GM19468 (cell line): ENCODE measurements at regions not wholly inside any gene's neighbourhood (a gene's known extent, or its start where the extent isn't known, plus 50 kb on each side); places are given as distances from the start of the nearest gene placed in this dataset.
A peak's percentile ranks its signal among the peaks of the same experiment; 100 is the strongest.

ENCODE experiments used
- ATAC-seq: cut with Tn5 transposase; IDR thresholded peaks from one replicate; pipeline ENCODE4 v1.9.1; 2021; ENCODE audit warnings: mild to moderate bottlenecking, moderate library complexity, moderate number of reproducible peaks; ENCODE audit not compliant: unreplicated experiment; ENCODE audit errors: extremely low read depth

DNA sequence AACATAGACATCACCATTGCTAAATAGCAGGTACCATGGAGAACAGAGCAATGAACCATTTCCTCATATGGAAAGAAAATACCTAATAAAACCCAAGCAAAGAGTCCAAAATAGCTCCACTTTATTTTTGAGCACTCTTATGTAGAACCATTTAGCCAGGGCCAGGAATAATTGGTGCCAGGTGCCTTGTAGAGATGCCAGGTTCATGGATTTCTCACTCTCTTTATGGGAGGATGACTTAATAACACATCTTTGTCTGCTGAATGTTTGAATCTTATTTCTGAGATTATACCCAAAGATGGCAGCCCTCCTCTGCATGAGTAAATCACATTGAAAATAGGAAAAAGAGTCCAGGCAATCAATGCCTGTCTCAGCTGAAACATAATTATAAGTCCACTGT, 212.3 kb upstream of the SFRP2 start:
- no peak for ATAC-seq

DNA sequence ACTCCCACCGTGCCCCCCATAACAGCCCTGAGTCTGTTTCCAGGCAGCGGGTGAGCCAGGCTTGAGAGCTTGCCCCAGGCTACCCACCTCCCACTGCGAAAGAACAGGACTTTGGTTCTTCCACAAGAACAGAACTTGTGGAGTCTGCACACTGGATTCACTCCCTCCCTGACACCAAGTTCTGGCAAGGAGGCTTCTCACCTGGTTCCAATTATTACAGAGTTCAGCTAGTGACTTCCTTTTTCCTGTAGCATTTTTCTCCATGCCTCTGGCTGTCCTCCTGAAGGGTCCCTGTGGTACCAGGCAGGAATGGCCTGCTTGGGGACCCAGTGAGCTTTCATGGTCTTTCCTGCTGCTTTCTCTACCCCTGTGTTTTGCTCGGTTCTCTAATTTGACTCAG, 208.6 kb upstream of the SFRP2 start:
- ATAC-seq = no peak

DNA sequence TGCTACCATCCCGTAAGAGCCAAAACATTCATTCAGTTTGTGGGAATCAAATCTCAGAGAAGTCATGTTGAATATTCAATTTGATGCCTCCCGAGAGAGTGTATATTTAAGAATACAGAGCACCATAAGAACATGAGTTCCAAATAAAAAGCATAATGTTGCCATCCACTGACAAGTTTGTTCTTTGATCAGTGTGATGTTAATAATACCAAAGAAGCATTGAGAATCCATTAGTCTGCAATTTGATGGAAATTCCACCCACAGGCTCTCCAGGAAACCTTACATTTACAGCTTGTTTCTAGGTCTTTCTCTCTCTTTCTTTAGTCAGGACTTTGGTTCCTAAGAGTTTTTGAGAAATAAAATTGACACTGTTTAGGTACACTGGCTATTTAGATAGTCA, 200.6 kb upstream of the SFRP2 start:
- no peak for ATAC-seq

DNA sequence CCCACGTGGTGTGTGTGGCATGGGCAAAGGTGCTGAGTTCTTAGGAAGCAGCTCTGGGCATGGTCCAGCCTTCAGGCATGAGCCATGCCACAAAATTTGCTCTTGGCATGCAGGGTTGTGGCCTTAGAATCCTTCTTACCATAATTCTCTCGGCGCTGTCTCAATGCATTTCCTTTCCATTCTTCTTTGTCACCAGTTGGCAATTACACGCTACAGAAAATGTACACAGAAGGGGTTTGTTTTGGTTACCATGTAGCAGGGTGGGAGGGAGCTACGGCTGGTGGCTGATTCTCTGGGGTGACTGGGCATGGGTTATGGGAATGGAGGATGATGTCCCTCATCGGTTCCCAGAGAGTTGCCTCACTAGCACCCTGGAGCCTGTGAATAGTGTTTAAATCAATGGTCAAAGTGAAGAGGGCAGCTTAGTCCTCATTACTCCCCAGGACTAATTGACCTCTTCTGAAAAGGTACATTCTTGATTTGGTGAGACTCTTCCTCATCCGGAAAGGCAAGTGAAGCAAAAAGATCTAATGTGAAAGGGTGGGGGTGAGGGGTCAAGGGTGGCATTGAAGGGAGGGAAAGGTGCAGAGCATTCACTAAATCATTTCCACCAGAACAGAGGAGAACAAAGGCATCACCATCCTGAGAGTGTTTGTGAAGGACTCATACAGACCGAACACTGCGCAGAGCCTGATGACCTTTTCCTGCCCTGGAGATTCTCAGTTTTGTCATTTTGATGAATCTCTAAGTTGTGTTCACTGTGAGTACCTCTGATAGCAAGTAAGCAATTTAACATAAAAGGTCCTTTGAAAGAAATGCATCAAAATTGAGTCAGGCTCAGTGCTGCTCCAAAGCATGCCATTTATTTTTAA, 199.8 kb upstream of the SFRP2 start:
- no peak for ATAC-seq

DNA sequence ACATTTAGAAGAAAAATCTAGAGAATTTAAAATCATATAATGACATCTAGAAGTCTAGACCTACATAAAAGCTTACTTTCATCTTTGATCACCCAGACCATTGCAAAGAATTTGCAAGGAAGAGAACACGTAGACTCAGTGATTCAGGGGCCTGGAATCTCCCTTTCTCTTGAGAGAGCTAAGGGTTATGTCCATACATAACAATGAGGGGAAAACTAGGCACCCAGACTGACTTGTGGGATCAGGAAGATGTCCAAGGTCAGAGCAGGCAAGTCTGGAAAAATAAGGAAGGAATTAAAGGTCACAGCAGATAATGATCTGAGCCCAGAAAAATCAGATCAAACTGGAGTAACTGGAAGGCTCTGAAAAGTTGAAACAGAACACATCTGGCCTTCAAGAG, 198.4 kb upstream of the SFRP2 start:
- no peak for ATAC-seq

DNA sequence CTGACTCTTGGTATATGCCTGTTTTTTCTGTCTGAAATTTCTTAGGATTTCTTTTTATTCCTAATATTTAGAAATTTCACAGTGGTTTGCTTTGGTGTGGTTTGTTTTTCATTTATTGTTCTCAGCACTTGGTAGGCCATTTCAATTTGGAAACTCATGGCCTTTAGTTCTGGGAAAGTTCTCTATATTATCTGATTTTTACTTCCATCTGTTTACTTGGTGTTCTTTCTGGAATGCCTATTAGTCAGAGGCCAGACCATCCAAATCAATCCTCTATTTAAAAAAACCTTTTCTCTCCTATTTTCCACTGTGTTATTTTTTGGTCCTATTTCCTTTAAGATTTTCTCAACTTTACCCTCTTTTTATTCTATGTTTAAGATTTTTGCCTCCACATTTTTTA, 188.1 kb upstream of the SFRP2 start:
- no peak for ATAC-seq

DNA sequence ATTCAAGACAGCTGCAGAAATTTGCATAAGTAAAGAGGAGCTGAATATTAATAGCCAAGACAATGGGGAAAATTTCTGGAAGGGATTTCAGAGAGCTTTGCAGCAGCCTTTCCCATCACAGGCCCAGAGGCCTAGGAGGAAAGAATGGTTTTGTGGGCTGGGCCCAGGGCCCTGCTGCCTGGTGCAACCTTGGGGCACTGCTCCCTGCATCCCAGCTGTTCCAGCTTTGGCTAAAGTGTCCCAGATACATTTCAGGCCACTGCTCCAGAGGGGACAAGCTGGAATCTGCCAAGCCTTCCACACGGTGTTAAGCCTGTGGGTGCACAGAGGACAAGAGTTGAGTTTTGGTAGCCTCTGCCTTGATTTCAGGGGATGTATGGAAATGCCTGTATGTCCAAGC, 185.6 kb upstream of the SFRP2 start:
- ATAC-seq = no peak

DNA sequence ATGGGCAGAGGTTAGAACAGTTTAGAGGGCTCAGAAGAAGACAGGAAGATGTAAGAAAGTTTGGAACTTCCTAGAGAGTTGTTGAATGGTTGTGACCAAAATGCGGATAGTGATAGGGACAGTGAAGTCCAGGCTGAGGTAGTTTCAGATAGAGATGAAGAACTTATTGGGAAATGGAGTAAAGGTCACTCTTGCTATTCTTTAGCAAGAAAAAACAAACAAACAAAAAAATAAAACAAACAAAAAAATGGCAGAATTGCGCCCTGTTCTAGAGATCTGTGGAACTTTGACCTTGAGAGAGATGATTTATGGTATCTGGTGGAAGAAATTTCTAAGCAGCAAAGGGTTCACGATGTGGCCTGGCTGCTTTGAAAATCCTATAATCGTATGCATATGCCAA, 185.1 kb upstream of the SFRP2 start:
- ATAC-seq = no peak

DNA sequence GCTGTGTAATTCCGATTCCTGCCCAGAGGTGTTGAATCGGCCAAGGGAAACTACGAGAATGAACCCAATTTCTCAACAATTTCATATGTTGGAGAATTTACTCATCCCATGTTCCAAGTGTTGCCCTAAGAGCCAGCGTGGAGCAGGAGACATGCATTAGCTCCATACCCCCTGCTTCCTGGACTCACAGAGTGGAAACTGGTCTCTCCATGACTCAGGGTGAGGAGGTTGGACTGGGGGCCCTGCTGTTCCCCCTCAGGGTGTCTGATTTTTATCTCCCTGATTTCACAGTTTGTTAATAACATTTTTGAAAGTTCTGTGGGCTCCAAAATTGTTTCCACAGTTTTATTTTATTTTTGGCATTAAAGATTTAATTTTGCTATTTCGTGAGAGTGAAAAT, 183.0 kb upstream of the SFRP2 start:
- ATAC-seq = no peak

DNA sequence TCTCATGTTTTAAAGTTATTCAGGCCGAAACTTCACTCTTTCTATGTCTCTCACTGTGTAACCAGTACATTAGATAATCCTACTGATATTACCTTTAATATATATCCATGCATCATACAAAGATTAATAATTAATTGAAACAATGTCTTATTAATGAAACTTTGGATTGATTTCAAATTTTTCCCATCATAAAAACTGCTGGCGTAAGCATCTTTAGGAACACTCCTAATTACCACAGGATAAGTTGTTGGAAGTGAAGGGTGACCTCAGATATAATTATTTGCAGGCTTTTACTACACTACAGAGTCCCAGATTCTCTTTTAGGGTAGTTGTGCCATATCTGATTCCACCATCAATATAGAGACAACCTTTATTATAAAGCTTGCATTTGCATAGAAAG, 181.3 kb upstream of the SFRP2 start:
- ATAC-seq = no peak

DNA sequence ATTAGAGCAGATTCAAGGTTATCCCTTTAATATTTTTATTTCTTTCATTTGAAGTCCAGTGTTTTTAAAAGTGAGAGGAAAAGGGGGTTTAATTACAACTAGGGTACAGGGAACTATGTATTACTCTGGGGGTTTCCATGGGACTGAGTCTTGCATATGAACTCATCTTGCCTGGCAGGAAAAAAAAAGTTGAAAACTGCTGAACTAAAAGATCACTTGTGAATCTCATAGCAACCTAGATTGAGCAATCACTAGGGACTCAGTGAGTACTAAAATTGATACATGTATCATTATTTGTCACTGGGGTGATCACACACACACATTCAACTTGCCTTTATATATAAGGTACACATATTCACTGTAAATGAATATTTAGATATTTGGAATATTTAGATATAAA, 180.7 kb upstream of the SFRP2 start:
- no peak for ATAC-seq

DNA sequence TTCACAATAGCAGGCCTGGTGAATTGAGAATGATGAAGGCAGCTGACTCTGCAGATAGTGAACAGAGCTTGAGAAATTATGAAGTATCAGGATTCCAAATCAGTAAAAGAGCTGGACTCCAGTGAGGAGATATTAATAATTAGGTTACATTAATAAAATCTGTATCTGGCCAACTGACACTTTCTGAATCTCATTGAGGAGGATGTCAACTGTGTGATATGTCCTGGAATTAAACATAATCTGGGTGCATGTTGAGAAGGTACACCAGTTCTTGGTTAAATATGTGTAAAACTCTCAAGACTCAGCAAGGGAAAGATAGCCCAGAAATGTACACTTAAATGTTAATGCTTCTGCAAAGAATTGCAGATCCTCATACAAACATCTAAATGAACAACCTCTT, 177.8 kb upstream of the SFRP2 start:
- no peak for ATAC-seq

DNA sequence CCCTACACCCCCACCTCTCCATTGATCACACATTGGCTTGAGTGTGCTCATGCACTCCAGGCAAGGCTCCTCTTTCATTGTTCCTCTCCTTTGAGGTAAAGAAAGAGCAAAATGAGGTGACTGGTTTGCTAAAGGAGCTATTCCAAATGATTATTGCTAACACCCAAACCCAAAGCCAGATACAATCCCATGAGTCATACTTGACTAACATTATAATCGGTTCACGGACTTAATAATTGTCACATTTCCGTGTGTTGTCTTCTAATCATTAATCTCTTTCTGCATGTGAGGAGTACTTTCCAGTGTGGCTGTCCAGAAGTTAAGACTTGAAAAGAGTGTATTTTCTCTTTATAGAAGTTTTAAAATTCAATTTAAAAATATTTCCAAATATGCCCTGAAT, 174.3 kb upstream of the SFRP2 start:
- ATAC-seq = no peak

DNA sequence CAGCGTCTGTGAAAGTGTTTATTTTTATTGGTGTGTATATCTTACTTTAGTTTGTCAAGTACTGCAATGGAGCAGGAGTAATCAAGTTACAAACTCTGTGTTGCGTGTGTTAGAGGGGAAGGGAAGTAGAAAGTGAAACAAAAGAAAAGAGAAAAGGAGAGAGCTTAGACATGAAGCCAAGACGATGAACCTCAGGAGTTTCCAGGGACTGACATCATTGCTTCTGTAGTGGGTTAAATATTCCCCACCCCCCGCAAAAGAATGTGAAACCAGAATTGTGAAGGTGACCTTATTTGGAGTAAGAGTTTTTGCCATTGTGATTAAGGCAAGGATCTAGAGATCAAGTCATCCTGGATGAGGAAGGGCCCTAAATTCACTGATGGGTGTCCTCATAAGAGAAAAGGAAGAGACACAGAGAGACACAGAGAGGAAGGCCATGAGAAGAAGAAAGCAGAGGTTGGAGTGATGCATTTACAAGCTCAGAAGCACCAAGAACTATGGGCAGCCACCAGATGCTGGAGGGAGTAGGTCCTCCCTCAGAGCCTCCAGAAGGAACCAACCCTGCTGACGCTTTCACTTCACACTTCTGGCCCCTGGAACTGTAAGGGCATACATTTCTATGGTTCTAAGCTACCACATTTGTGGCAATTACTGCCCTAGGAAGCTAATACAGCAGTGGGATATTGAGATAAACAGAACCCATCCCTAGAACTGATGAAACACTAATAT, 173.6 kb upstream of the SFRP2 start:
- peak; percentile 76 for ATAC-seq

DNA sequence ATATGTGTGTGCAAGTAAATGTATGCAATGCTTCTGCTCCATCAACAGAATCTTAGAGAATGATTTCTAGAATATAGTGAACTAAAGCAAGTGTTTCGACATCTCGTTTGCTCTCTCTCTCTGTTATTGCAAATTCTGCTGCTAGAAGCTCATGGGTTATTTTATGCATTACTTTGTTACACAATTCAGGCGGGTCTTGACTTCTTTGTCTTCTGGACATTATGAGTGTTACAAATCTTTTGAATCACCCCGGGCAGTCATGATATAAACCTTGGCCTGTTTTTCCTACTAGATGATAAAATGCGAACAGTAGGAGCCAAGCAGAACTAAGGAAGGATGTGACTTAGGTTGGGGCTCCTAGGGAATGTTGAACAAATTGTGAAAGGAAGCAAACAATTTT, 166.4 kb upstream of the SFRP2 start:
- no peak for ATAC-seq

DNA sequence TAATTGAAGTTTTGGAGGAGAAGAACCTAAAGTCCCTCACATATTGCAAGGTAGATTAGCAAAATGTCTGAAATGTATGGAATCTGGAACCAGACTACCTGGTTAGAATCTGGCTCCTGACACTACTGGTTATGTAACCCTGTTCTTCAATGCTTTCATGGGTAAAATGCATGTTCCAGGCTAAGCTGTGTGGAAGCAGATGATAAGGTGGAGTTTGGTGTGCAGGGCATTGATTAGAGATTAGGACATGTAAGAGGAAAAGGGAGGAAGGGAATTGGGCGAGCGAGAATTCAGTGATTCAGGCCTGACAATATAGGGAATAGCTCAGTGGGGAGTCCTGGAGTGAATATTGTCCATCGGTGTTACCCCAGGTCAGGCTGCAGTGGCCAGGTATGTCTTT, 165.8 kb upstream of the SFRP2 start:
- no peak for ATAC-seq

DNA sequence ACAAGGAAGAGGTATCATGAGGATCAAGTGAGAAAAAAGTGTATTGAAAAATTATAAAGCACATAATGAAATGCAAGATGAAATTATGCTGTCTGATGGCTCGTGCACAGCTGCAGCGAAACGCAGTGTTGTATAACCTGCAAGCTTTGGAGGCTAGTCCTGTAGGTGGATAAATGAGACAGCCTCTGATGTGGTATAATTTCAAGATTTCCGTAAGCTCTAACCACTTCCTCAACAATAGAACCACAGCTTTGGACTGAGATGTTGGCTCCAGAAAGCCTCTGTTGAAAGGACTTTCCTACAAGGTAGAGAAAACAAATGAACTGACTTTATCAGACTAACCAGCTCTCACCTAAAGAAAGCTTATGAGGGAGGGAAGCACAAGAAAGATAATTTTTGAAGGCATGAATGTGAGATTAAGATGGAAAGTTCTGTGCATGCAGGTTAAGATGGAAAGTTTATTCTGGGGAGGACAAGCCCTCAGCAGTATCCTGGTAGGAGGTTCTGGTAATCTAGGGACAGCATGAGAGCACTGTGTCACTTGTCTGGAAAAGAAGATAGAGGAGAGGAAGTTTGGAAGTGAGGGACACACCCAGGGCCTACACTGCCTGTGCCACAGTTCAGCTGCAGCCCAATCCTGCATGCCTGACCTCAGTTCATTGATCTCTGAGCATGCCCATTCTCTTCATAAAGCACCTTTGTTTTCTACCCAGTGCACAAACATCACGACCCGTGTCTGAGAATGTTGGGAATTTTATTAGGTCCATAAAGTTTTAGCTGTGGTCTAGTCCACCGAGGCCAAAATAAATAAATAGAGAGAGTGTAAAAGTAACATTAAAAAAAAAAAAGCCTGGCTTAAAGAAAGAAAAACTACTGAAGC, 161.5 kb upstream of the SFRP2 start:
- no peak for ATAC-seq

DNA sequence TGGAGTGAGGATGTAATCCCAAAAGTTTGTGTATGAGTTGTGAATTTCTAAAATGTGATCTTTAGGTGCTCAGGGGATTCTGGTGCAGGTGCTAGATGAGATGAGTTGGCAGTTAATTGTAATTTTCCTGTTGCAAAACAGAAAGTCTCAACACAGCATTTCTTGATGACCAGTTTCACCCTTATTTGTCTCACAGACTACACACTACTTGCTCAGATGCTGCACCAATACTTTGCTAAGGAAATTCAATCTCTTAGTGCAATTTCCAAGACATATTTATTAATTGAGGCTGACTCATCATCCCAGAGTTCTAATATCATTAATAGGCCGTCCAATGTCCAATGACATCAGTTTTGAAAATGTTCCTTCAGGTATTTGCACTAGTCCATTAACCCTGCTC, 159.2 kb upstream of the SFRP2 start:
- ATAC-seq = no peak

DNA sequence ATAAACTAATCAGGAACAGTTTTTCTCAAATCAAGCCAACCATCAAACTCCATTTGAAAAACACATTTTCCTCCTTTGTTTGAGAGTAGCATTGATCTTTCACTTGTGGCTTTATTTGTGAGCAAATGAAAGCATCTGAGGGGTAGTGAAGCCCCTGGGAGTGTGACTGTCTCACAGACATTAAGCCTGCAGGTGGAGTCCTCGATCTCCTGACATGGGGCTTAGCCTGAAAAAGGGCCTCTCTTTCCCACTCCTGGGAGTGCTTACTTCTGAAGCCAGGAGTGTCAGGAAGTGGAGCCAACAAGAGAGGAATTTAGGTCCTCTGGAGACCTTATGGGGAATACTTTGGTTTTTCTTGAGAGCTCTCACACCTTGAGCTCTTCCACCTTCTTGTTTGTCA, 158.2 kb upstream of the SFRP2 start:
- no peak for ATAC-seq

DNA sequence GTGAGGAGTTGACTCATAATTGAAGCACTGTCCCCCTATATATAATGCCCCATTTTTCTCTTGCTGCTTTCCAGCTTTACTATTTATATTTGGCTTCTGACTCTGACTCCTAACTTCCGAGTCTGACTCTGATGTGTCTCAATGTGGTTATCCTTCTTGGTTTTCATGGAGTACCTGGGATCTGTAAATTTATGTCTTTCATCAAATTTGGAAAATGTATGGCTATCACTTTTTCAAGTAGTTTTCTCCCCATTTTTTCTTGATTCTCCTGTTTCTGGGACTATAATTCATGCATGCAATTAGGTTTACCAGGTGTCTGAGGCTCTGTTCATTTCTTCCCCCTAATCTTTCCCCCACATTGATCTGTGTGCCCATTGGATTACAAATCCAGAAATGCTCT, 156.8 kb upstream of the SFRP2 start:
- ATAC-seq = no peak
